ENCODE measurements at regions not wholly inside any gene's neighbourhood (a gene's known extent, or its start where the extent isn't known, plus 50 kb on each side); places are given as distances from the start of the nearest gene placed in this dataset.

DNA sequence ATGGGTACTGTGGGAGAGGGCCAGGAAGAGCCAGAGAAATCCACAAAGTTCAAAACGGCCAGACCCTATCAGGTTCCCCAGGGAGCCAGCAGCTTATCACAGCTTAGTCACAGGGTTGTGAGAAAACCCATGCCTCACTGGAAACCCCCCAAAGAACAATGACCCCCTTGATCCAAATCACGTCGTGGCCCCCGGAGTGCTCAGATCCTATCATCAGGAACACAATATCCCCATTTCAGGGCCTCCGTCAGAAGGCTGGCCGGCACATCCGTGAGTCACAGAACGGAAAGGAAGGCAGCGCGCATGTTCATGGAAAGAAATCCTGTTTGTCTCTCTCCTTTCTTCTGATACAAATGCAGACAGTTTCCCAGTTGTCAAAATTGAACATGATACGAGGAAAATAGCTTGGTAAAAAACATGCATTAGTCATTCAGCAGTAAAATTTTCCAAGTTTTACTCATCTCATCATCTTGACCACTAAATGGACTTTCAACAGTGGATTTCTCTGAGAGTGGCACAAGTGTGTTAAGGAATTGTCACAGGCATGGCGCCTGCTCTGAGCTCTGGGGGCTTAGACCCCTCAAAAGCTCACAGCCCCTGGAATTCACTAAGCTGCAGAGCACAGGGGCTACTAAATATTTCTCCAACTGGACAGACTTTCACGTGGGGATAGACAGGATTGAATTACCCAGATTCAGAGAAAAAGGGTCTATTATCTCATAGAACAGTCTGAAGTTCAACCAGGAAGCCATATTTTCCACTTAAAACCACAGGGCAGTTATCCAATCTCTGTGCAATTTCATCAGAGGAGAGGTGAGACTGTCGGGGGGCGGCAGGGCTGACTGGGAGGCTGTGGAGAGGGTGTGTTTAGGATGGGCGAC is 124.8 kb downstream of the RIPK4 start:
- Histone ChIP-seq H3K4me3 (ENCODE audit: insufficient read depth, low read length) (peak overlapping the region; percentile 26), H3K4me1 (ENCODE audit: insufficient read depth, low read length) (peaks cover 31% of the 10 kb centered on the region), H4K20me1 (ENCODE audit: insufficient read depth, low read length) (no peaks in the 10 kb centered on the region), H3K27me3 (ENCODE audit: insufficient read depth, low read length) (no peaks in the 10 kb centered on the region), H3K27ac (ENCODE audit: low read depth, low read length) (peak overlapping the region; percentile 98), H3K4me2 (ENCODE audit: insufficient read depth, low read length) (peak overlapping the region; percentile 71), H3K79me2 (ENCODE audit: insufficient read depth, low read length) (no peaks in the 10 kb centered on the region), H3K9me3 (ENCODE audit: low read depth, low read length) (no peaks in the 10 kb centered on the region), H3K36me3 (ENCODE audit: insufficient read depth, low read length) (no peaks in the 10 kb centered on the region), H2AFZ (ENCODE audit: low read length) (peak overlapping the region; percentile 53)
- TF ChIP-seq, protein P1, sequence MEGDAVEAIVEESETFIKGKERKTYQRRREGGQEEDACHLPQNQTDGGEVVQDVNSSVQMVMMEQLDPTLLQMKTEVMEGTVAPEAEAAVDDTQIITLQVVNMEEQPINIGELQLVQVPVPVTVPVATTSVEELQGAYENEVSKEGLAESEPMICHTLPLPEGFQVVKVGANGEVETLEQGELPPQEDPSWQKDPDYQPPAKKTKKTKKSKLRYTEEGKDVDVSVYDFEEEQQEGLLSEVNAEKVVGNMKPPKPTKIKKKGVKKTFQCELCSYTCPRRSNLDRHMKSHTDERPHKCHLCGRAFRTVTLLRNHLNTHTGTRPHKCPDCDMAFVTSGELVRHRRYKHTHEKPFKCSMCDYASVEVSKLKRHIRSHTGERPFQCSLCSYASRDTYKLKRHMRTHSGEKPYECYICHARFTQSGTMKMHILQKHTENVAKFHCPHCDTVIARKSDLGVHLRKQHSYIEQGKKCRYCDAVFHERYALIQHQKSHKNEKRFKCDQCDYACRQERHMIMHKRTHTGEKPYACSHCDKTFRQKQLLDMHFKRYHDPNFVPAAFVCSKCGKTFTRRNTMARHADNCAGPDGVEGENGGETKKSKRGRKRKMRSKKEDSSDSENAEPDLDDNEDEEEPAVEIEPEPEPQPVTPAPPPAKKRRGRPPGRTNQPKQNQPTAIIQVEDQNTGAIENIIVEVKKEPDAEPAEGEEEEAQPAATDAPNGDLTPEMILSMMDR (IDR thresholded peaks at IDR 0.05; ENCODE audit: extremely low read depth, low read depth, low read length): no peak
- peak; percentile 96 for DNase-seq (ENCODE audit: insufficient read length, low spot score, missing footprints)

DNA sequence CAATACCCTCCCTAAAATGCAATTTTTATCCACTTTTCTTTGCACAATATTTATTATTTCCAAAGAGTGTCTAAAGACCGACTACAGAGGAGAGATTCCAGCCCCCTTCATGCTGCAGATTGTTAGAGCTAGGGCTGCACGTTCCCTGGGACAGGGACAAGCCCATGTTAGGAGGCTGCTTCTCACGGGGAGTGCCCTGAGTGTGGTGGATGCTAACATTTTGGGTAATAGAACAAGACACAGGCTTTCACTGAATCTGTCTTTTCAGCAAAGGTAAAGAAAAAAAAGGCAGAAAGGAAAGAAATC is 125.4 kb downstream of the RIPK4 start:
- Histone ChIP-seq H3K4me1 (ENCODE audit: insufficient read depth, low read length) (peaks cover 31% of the 10 kb centered on the region), H2AFZ (ENCODE audit: low read length) (peak overlapping the region; percentile 52), H3K4me2 (ENCODE audit: insufficient read depth, low read length) (peak overlapping the region; percentile 71), H3K9me3 (ENCODE audit: low read depth, low read length) (no peaks in the 10 kb centered on the region), H3K36me3 (ENCODE audit: insufficient read depth, low read length) (no peaks in the 10 kb centered on the region), H3K27me3 (ENCODE audit: insufficient read depth, low read length) (no peaks in the 10 kb centered on the region), H3K79me2 (ENCODE audit: insufficient read depth, low read length) (no peaks in the 10 kb centered on the region), H4K20me1 (ENCODE audit: insufficient read depth, low read length) (no peaks in the 10 kb centered on the region), H3K27ac (ENCODE audit: low read depth, low read length) (peak overlapping the region; percentile 98), H3K4me3 (ENCODE audit: insufficient read depth, low read length) (peak overlapping the region; percentile 26)
- TF ChIP-seq, protein P1 (IDR thresholded peaks at IDR 0.05; ENCODE audit: extremely low read depth, low read depth, low read length): no peak
- DNase-seq (ENCODE audit: insufficient read length, low spot score, missing footprints): no peak

DNA sequence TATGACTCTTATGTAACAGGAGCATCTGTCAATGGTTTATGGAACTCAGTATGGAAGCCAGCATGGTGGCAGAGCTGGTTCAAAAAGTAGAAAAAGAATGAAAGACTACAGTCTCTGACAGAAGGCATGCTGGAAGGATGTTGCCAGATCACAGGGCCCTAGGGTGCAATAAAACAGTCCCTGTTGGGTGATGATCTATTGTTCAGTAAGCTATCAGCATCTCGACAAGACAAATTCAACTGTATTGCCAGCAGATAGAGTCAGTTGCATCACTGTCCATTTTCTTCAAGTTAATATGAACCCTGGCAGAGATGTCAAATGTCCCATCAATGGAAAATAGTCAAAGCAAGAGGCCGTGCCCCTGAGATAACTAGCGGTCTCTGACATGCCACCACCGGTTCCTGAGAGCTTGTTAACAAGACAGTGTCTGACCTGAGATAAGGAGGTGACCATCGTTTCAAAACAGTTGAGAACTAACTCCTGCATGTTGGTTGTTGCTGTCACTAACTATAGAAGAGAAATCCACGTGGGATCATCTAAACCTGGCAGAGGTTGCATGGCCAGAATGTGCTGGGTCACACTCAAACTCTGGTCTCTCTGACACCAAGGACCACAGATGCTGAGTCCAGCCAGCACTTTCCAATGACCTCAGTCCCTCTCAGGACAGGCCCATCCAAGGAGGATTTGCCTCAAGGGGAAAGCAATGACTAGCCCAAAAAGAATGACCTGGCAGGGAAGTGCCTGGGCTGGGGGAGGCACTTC is 125.9 kb downstream of the RIPK4 start:
- no peaks in the 10 kb centered on the region for H3K27me3 ChIP-seq (ENCODE audit: insufficient read depth, low read length)
- no peaks in the 10 kb centered on the region for H3K36me3 ChIP-seq (ENCODE audit: insufficient read depth, low read length)
- peak overlapping the region; percentile 98 for H3K27ac ChIP-seq (ENCODE audit: low read depth, low read length)
- H3K4me2 ChIP-seq (ENCODE audit: insufficient read depth, low read length): peak overlapping the region; percentile 71
- H3K79me2 ChIP-seq (ENCODE audit: insufficient read depth, low read length): no peaks in the 10 kb centered on the region
- H2AFZ ChIP-seq (ENCODE audit: low read length): no peak overlapping the region
- TF ChIP-seq, protein P1 (IDR thresholded peaks at IDR 0.05; ENCODE audit: extremely low read depth, low read depth, low read length): no peak
- no peaks in the 10 kb centered on the region for H4K20me1 ChIP-seq (ENCODE audit: insufficient read depth, low read length)
- H3K4me3 ChIP-seq (ENCODE audit: insufficient read depth, low read length): peak overlapping the region; percentile 26
- H3K9me3 ChIP-seq (ENCODE audit: low read depth, low read length): no peaks in the 10 kb centered on the region
- peak; percentile 87 for DNase-seq (ENCODE audit: insufficient read length, low spot score, missing footprints)
- peaks cover 31% of the 10 kb centered on the region for H3K4me1 ChIP-seq (ENCODE audit: insufficient read depth, low read length)

DNA sequence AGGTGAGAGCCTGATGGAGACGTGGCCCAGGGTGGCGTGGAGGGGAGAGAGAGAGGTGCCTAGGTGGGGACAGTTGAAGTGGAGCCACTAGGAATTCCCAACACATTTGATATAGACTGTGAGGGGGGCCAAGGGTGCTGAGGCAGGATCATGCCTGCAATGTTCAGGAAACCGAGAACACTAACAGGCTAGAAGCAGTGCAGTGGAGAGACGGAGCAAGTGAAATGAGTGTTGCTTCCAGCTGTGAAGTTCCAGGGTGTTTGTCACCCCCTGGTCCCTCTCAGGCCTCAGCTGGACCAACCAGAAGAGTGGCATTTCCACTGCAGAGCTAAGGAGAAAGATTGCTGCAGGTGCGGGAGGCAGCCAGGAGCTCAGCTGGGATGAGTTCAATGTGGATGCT is 127.1 kb downstream of the RIPK4 start:
- H2AFZ ChIP-seq (ENCODE audit: low read length): no peak overlapping the region
- no peaks in the 10 kb centered on the region for H3K36me3 ChIP-seq (ENCODE audit: insufficient read depth, low read length)
- no peak overlapping the region for H3K4me2 ChIP-seq (ENCODE audit: insufficient read depth, low read length)
- H3K27me3 ChIP-seq (ENCODE audit: insufficient read depth, low read length): no peaks in the 10 kb centered on the region
- H3K27ac ChIP-seq (ENCODE audit: low read depth, low read length): no peak overlapping the region
- peaks cover 35% of the 10 kb centered on the region for H3K4me1 ChIP-seq (ENCODE audit: insufficient read depth, low read length)
- no peaks in the 10 kb centered on the region for H3K9me3 ChIP-seq (ENCODE audit: low read depth, low read length)
- no peak overlapping the region for H3K4me3 ChIP-seq (ENCODE audit: insufficient read depth, low read length)
- DNase-seq (ENCODE audit: insufficient read length, low spot score, missing footprints): no peak
- TF ChIP-seq, protein P1 (IDR thresholded peaks at IDR 0.05; ENCODE audit: extremely low read depth, low read depth, low read length): no peak
- H3K79me2 ChIP-seq (ENCODE audit: insufficient read depth, low read length): no peaks in the 10 kb centered on the region
- H4K20me1 ChIP-seq (ENCODE audit: insufficient read depth, low read length): no peaks in the 10 kb centered on the region
